GM18505 (cell line): ENCODE measurements at regions not wholly inside any gene's neighbourhood (a gene's known extent, or its start where the extent isn't known, plus 50 kb on each side); places are given as distances from the start of the nearest gene placed in this dataset.

ENCODE experiments used
- ATAC-seq: cut with Tn5 transposase; IDR thresholded peaks from one replicate; pipeline ENCODE4 v1.9.1; 2021; ENCODE audit not compliant: unreplicated experiment
- POLR2A ChIP-seq: IDR thresholded peaks from 4 replicates; pipeline ENCODE4 v1.6.1; 2011; ENCODE audit warnings: borderline replicate concordance; ENCODE audit not compliant: insufficient read depth, insufficient read length; ENCODE audit errors: extremely low read depth

DNA sequence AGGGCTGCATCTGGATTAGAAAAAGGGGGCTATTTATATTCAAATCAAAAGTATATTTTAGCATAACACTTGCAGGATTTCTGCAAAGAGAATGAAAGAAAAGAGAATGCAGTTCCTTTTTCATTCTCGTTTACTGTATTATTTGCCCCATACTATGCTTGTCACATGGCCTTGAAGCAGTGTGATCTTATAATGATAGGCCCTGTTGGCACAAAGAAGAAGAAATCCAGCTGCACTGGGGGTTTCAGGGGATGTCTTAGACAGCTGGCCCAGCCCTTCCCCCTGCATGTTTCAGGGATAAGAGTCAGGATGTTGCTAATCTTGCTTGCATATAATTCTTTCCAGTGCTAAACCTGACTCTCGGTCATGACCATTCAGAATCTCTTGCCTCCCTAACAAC, 369.5 kb downstream of the SEC16B start:
- ATAC-seq = no peak
- no peak for TF ChIP-seq POLR2A

DNA sequence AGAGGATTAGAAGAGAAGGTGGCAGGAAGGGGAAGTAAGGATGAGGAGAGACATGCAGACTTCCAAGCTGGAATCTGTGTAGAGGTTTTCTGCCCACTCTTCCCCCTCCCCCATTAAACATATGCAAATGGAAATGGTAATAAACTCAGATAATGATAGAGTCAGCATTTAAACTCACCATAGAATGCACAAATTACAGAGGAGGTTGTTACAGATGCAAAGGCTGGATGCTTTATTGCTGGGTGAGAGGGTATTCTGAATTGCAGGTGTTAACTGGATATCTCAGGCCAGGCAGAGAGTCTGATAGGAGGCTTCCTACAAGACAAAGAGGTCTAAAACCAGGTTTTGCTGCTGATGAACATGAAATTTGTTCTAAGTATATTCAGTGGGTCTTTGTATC, 372.5 kb downstream of the SEC16B start:
- no peak for ATAC-seq
- TF ChIP-seq POLR2A = no peak

DNA sequence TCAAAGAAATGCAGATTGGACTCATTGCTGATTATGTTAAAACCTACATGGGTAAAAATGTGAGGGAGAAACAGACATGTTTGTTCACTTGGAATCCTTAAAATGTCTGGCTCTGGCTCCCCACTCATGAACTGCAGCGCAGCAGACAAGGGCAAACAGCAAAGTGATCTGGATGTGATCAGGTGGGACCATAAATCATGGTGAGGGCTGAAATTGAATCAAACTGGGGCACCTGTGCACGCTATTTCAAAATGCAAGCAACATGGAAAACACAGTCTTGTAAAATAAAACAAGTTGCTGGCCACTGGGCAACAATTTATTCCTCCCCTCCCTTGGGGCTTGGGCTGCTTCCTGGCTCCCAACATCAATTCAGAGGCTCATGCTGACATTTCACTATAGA, 373.4 kb downstream of the SEC16B start:
- no peak for TF ChIP-seq POLR2A
- ATAC-seq = no peak

DNA sequence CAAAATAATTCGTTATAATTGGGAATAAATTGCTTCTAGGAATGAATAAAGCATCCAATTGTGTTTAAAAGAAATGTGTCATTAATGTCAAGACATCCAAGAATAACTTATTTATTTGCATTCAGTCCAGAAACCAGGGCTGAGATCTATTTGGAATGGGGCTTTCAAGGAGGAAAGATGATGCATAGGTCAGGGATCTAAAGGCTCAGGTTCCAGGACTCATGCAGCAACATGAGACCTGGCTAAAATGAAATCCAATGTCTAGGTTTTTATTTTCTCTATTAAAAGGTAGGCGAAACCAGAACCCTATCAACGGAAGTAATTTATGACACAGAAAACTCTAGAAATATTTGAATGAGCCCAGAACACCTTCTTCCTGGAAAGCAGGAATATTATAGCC, 376.8 kb downstream of the SEC16B start:
- ATAC-seq = no peak
- TF ChIP-seq POLR2A = no peak

DNA sequence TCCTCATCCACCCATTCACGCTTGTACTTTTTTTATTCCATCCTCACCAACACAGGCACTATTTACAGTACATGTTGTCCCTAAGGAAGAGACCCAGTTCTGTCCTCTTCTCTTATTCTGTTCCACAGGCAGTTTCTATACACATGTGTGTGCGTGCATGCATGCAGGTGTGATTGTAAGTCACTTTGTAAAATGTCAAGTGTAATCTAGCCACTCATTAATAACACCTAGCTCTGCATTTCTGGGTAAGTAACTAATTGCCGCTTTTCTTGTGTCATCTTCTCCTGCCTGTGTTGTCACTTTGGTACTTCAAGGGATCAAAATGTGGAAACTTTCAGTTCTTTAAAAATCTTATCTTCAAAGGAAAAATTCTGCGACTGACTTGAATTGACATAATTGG, 377.2 kb downstream of the SEC16B start:
- ATAC-seq = no peak
- TF ChIP-seq POLR2A = no peak

DNA sequence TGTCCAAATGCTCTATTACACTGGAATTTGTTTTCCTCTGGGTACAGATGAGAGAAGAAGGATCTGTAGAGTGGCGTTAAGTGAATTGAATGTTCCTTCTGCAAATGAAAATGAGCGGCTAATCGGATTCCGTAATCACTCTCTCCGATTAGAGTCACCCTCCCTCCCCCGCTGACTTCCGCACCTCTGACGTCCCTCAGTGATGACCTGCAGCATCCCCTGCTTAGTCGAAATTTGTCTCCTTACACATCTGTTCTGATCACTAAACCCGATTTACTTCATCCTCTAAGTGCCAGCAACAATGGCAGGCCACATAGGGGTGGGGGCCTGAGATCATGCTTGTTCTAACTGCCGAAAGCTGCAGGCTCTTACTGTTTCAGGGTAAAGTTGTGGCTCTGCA, 378.7 kb downstream of the SEC16B start:
- TF ChIP-seq POLR2A = no peak
- ATAC-seq = no peak

DNA sequence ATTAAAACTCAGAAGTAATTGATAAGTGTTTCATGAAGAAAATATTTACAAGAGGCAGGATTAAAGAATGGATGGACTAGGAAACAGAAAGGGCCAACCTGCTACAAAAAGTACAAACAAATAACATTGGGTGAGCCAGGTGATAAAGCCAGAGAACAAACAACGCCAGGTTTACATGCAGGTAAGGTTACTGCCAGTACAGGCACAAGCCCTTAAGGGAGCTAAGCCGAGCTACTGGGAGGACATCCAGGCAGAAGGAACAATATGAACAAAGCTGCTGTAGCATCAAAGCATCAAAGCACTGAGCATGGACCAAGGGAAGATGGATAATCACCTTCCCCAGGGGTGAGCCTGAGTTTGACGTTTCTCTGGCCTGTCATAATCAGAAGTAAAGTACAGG, 380.7 kb downstream of the SEC16B start:
- TF ChIP-seq POLR2A = no peak

DNA sequence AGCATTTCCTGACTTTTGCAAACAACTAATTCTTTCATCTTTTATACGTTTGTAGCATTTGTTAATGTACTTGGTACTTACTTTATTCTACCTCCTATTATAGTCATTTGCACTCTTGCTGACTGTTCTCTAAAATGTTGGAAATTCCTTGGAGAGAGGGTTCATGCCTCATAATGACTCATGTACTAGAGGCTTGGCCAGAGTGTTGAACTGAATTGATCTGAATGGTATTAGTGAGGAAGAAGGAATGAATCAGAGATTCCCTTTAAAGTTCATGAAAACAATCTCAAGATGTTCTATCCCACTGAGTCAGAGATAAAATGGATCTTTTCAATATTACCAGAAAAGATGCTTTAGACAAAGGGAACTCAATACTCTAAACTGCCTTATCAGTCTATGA, 383.4 kb downstream of the SEC16B start:
- ATAC-seq = no peak
- TF ChIP-seq POLR2A = no peak

More for the DNA sequence above, 380.7 kb downstream of the SEC16B start:
- ATAC-seq = no peak

DNA sequence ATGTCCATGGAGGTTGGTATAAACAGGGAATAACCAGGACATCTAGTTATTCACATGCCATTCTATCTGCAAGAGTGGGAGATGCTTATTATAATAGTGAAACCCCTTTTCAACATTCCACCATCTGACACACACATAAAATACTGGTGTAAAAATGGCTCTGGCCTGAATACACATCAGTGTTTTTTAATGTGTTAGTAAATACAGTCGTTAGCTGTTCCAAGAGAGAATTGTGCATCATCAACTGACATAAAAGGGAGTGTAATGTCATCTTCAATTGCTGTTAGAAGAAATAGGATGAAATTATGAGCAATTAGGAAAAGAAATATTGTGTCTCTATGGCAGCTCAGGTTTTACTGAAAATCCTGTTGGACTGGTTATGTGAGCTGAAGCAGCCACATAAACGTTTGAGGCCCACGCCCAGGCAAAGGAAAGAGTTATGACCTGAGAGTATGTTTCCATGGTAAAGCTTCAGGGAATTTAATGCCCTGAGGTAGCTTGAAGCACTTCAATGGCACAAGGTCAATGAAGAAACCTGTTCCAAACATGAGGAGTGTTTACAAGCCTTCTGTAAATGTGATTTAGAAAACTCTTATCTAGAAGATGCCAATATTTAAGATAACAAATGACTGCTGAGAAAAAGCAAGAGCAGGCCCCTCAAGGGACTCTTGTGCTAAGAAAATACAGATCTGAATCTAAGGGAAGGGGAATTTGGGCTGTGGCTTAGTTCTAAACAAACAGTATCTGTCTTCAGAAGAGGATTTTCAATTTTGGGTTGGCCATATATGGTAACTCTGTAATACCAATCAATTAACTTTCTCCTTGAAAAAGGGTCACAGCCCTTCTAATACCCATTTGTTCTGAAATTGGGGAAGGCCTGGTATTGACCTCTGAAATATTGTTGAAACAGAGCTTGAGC, 384.3 kb downstream of the SEC16B start:
- TF ChIP-seq POLR2A = no peak
- no peak for ATAC-seq

DNA sequence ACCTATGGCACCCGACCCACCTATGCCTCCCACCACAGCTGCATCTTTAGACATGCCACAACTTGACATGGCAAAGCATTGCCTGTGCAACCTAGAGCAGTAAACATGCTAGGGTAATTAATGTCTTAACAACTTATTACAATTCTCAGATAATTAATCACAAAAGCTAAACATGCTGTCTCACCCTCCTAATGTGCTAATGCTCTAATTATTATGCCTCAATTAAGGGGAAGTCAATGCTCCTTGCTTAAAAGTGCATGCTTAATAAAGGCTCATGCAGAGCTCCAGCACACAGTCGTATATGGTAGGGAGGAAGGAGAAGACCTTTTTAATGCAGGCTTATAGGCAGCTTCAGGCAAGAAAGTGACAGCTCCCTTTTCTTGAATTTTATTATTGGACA, 396.0 kb downstream of the SEC16B start:
- no peak for TF ChIP-seq POLR2A
- ATAC-seq = no peak

DNA sequence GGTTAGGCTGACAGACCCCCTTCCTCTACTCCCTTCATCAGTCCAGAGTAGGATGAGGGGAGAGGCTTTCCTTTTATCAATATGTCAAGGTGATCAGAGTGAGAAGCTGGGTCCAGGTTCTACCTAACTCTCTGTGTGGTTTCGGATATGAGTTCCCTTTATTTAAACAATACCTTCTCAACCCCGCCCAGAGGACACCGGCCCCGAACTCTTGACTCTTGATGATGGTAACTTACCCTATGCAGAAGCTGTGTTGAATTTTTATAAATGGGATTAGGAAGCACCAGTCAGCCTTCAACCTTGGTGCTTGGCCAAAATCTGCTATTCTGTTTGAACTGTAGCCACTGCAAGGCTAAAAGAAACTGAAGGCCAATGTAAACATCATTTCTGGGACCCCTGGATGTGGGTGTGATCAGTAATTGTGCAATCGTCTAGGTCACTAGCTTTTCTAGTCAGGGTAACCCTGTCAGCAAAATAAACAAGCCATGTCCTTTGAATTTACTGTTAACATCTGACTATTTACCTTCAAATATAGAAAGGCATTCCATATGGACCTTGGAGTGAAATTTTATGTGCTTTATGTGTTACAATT, 398.3 kb downstream of the SEC16B start:
- no peak for TF ChIP-seq POLR2A
- ATAC-seq = no peak

DNA sequence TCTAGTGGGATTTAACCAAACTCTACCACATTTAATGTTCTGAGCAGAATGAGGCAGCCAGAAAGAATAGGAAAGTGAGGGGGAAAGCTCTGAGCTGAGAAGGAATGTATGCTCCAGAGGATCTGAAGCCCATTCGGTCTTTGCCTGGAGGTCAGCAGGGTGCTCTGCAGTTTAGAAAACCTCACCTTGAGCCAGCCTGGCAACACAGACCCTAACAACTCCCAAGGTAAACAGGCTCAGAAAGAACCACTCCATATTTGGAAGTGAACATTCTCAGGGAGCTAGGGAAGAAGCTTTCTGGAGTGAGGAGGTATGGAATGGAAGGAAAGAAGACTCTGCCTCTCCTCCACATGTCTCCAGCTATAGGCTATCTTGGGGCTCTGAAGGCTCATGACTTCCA, 398.8 kb downstream of the SEC16B start:
- ATAC-seq = no peak
- no peak for TF ChIP-seq POLR2A

DNA sequence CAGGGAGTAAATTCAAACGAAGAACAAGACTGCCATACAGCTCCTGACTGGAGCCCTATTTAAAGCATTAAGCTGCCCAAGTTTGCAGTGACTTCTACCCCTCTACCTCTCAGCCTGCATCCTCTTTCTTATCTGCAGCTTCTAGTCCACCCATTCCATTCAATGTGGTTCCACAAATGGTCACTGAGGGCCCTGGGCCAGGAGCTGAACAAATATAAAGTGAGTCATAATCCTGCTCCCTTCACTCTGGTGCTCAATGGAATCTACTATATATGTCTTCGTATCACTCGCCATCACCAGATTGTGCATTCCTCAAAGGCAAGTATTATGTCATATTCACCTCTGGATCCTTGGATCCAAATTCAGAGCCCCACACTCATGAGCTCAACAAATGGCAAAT, 398.7 kb downstream of the BRINP2 start:
- no peak for TF ChIP-seq POLR2A
- no peak for ATAC-seq

DNA sequence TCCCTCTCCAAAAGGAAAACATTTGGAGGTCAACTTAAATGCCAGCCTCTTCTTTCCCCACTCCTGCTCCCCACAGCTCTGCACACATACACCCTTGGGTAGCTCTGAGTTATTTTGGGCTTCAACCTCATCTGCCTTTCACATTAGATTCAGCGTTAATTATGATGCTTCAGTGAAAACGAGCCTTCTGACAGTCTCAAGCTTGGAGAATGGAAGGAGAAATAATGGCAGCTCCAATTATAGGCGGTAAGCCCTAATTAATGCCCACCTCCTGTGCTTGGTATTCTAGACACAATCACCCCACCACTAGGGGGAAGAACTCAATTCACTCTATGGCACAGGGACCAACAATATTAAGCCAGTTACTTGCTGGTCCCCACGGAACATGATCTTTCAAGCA, 397.9 kb downstream of the BRINP2 start:
- ATAC-seq = no peak
- TF ChIP-seq POLR2A = no peak

DNA sequence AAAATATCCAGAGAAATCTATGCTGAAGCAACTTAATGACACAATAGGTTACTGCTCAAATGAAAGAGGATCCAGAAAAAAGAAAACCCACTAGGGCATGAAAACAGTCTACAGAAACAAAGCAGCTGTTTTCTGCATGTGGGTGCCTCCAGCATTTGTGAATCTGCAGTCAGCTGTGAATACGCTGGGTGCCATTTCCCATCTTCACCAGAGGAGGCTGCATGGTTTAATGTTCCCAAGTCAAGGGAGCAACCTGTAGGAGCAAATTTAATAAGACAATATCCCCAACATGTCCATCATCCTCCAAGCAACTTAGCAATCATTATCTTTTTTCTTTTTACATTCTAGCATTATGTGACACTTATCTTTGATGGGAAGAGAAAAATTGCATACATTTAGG, 396.6 kb downstream of the BRINP2 start:
- TF ChIP-seq POLR2A = no peak
- ATAC-seq = no peak

DNA sequence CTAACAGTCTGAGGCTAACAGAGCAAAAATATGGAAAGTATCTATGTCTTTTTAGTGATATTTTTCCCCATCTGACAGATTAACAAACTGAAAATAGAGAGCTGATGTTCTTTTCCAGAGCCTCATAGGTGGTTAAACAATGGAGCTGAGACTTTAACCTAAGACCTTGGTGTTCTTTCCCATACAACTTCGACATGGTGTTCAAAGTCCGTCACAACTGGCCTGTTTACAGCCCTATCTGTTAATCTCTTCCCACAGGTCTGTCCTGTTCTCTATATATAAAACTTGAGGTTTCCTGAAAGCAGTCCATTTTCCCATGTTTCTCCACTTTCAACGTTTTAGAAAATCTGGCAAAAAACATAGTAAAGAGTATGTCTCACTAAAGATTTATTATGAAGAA, 395.7 kb downstream of the BRINP2 start:
- ATAC-seq = no peak
- no peak for TF ChIP-seq POLR2A
